Inflammatory macrophage treated with lipopolysaccharide for 1 hour (primary cell): ENCODE measurements at regions not wholly inside any gene's neighbourhood (a gene's known extent, or its start where the extent isn't known, plus 50 kb on each side); places are given as distances from the start of the nearest gene placed in this dataset.

Experiments used
- DNase-seq, 2 donors: peaks; one replicate each; pipeline ENCODE4 v3.0.0-alpha.2; 2020 to 2022

DNA sequence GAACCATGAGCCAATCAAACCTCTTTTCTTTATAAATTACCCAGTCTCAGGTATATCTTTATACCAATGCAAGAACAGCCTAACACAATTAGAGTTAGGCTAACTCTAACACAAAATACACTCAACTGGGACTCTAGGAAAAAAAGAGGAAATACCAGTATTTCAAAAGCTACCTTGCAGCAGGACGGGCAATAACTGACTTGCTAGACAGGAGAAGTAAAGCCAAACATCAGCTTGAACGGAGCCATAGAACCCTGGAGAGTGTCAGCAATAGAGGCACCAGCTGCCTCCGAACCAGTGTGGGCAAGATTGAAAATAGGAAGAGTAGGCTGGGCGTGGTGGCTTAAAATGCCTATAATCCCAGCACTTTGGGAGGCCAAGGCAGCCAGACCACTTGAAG, 162.0 kb upstream of the SOX4 start:
- peak; percentile 21 to 30 for DNase-seq

DNA sequence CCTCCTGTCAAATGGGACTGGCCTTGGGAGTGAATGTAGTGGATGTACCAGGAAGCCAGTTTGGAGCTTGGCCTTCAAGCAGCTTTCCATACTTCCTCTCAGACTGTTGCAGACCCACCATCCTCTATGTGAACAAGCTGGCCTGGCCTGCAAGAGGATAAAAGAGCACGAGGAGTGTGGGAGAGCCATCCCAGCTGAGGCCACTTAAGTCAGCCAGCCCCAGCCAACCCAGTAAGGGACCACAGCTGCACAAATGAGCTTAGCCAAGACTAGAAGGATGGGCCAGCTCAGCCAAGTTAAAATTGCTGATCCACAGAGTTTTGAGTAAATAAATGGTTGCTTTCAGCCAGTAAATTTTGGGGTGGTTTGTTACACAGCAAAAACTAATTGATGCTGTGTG, 156.9 kb upstream of the SOX4 start:
- no peak for DNase-seq

DNA sequence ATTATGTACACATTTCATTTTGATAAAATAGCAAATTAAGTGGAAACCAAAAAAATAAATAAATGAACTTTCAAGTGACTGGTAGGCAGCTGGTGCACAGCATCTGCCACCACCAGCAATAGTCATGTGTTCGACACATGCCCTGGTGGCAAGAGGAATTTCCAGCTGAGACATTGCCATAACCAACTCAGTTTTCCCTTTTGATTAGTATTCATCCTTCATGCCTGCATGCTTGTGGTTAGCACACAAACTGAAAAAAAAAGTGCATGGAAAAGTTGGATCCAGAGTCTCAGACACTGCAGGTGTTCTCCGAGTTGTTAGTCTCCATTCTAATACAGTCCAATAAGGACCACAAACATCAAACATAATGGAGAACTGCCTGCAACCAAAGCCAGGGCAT, 156.0 kb upstream of the SOX4 start:
- peak in 1 of 2 donors; percentile 5 for DNase-seq

DNA sequence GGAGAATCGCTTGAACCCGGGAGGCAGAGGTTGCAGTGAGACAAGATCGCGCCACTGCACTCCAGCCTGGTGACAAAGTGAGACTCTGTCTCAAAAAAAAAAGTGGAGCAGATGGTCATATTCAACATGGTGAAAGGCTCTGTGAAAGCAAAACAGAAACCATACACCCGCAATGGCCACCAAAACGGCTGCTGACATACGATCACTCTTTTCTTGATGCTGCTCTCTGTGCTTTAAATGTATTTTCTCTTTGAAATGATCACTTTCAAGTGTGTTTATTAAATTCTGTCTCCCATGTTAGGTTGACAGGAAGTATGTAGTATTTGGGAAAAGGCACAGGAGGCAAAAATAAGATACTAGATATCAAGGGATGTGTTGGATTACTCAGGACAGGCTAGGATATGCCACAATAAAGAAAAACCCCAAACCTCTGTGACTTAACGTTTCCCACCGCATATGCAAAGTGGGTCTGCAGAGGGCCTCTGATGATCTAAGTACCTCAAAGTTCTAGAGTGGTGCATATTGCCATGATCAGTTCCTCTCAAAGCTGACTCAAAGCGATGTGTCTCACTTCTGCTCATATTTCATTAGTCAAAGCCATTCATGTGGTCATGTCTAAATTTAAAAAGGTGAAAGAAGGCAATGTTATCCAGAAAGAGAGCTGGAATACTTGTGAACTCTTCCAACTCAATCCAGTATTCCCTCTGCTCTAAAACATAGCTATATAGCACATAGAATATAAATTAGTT, 155.1 kb upstream of the SOX4 start:
- peak; percentile 54 to 76 for DNase-seq

DNA sequence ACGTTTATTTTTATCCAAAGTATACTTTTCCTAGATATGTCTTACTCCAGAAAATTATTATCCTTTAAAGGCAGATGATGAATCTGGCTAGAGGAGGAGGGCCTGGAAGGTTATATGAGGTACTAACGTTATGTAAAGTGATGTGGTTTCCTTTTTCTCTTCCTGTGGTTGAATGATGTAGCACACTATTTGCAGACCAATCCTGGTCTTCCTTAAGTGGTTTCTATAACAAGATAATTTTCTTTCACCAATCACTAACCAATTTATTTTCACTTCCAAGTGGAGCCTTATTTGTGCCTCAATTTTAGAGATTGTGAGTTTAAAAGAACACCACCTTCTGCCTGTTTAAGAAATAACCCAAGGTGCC, 154.6 kb upstream of the SOX4 start:
- DNase-seq: peak in 1 of 2 donors; percentile 21

DNA sequence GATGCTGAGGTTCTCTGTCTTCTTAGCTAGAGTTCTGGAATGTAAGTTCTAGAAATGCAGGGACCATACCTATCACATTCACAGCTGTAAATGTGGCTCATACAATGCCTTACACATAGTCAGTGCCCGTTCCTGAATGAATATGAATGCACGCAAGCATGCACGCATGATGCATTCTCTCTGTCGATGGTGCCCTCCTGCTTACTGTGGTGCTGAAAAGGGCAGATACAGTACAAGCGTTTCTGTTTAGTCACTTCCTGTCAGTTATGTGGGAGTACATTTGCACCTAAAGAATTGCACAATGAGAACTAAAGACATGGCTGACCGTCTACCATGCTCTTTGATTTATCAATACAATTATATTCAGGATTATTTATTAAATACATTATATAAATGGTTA, 152.2 kb upstream of the SOX4 start:
- DNase-seq: peak in 1 of 2 donors; percentile 7

DNA sequence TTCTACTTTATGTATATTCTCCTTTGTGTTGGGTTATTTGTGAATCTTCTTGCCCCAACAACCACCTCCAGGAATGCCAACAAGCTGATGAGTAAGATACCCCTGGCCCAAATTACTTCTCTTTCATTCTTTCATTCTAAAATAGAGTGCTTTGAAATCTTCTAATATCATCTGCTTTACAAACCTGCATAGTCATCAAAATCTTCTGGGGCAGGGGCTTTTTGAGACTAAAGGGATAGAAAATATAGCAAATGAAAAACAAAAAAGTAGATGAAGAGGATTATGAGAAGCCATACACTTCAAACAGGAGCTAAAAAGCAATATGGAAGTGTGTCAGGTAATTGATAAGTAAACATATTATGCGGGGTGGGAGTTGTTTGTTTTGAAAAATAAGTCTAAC, 150.7 kb upstream of the SOX4 start:
- no peak for DNase-seq

DNA sequence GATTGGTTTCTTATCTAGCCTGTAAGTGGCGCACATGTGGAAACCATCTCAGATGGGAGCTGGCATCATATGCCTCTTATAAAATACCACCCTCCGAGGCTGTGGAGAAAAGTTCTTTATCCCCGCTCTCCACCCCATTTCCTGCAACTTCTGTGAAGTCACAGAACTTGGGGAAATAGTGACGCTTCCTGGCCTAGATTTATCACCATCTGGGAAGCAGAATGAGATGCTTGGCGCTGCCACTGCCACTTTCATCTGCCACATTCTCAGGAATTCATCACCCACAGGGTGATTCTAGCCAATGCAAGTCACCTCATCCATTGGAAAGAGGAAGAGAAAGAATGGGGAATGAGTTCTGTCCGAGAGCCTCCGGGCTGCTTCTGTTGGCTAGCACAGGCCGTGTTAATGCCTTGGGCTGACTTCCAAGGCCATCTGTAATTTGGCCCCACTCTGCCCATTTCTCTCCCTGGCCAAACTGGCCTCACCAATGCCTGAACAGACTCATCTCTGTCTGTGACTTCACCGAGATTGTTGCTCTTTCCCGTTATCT, 148.8 kb upstream of the SOX4 start:
- DNase-seq: no peak

DNA sequence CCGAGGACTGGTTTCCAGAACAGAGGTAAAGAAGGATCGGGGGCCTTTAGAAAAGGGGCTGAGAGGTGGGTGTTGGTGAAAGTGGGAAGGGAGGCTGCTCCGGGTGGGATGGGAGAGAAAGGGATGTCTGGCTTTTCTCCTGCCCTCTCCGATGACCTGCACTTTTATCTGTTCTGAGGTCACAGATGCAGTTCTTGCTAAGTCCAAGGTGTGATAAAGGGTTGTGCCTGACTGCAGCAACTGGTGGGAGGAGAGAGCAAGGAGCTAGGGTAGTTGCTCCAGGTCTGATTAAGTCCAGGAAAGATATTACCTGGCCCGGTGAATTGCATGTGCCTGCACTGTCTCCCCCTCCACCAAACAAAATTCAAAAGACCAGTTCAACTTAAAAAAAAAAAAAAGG, 145.6 kb upstream of the SOX4 start:
- DNase-seq: no peak

DNA sequence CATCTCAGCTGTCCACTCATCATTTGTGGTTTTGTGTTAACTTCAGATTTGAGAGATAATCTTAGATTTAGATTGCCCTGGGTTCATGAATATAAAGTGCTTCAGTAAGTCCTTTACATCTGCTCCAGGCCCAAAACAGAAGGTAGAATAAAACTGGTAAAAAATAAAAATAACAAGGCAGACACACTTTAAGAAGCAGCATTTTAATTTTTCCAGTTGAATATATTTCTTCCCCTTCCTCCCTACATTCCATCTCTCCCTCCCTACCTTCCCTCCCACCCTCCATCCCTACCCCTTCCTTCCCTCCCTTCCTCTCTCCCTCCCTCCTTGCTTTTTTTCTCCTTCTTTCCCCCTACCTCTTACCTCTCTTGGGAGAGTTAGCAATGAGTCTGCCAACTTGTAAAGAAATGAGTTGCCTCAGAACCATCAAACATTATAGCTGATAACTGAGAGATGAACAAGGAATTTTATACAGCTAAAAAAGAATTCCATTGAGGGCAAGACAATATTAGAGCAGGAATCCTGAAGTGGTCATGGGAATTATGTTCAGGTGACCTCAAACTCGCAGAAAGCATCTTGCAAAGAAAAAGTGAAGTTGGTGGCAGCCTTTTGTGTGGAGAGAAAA, 145.0 kb upstream of the SOX4 start:
- no peak for DNase-seq

DNA sequence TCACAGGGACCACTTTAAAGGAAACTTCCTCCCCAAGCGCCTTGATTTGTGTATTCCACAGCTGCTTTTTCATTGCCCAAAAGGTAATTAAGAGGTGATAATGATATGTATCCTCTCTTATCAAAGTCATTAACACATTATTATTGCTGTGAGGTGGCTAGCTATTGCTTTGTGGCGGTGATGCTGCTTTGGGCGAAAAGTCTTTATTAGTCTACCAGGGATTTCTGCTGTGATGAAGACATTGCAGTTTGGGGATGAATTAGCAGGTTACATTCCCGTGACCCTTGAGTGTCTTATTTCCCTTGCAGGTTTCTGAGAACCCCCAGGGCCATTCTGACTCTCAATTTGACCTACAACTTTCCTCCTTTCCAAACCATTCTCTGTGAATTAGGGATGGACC, 143.4 kb upstream of the SOX4 start:
- no peak for DNase-seq

DNA sequence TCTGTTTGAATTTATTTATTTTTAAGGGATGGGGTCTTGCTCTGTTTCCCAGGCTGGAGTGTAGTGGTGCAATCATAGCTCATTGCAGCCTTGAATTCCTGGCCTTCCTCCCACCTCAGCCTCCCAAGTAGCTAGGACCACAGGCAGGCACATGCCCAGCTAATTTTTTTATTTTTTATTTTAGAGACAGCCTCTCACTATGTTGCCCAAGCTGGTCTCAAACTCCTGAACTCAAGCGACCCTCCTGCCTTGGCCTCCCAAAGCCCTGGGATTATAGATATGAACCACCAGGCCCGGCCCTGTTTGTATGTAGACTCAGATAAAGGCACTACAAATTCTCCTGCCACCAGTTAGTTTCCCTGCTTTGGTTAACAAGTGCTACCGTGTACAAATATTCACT, 142.9 kb upstream of the SOX4 start:
- no peak for DNase-seq

DNA sequence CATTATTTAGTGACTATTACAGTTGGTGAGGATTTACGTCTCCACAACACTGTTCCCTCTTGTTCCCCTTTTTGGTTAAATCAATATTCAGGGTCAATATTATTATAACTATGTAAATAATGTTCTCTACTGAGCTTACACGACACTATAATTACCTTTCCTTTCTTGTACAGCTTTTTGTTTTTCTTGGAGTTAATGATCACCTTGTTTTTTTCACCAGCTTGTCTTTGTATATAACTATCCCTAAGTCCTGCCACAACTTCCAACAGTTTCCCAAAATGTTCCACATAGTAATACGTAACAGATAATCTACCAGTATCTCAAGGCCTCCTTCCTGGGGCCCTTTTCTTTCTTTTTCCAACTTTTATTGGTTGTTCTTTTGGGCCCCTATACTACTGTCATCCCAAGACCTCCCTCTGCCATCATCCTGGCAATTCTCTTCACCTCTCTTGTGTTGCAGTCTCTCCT, 142.0 kb upstream of the SOX4 start:
- DNase-seq: no peak

DNA sequence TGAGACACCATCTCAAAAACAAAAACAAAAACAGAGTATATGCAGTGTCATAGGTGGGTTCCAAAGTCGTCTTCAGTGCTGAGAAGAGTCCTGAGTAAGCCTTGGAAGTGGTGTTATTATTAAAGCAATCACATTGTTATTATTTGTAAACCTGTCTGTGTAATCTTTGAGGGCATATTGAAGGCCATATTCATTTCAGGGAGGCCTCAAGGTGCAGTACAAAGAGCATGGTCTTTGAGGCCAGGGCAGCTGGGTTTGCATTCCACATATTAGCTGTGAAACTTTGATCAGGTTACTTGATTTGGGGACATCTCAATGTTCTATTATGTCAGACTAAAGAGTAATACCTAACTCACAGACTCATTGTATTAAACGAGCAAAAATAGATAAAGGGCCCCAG, 139.3 kb upstream of the SOX4 start:
- no peak for DNase-seq

DNA sequence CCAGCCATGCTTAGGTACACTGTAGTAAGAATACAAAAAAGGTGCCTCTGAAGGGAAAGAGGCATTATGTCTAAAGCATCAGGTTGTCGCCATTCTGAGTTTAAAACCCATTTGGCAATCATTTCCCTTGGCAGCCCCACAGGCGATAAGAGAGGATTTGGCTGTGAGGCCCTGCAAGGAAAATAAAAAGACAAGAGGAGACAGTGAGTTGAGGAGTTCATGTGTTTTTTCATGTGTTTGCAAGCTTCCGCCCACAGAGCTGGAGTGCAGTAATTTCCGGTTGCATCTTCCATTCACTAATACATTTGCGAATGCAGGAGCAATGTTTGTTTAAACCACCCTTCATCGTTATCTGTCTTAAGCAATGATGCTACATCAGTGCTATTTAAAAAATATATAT, 138.5 kb upstream of the SOX4 start:
- no peak for DNase-seq

DNA sequence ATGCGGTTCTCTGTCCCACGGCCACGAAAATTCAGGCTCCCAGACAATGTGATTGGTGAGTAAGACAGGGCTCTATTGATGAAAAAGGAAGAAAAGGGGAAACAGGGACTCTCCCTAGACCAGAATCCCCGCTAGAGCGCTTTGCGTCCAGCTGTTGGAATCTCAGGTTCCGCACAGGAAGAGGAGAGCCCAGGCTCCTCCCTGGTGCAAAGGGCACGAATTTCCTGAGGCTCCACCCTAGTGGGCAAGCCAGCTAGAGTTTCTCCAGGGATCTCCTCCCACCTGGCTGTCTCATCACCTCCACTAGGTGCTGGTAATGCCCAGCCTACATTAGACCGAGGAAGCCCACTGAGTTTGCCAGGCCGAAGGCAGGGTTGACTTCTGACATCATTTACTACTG, 135.9 kb upstream of the SOX4 start:
- DNase-seq: no peak

DNA sequence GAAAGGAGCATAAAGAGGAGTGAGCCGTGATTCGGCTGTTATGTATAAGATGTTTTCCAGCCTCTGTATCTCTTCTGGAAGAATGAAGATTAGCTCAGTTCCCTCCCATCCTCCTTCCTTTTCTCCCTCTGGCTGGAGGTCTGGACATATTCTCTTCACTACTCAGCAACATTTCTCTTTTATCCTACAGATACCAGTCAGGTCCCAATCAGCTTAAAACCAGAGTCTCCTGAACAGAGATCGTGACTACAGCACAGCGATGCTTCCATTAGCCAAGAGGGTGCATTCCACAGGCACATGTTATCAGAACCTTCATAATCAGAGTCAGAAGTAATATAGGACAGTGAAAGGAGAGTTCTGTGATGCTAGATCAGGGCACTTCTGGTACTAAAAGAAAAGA, 133.9 kb upstream of the SOX4 start:
- no peak for DNase-seq

DNA sequence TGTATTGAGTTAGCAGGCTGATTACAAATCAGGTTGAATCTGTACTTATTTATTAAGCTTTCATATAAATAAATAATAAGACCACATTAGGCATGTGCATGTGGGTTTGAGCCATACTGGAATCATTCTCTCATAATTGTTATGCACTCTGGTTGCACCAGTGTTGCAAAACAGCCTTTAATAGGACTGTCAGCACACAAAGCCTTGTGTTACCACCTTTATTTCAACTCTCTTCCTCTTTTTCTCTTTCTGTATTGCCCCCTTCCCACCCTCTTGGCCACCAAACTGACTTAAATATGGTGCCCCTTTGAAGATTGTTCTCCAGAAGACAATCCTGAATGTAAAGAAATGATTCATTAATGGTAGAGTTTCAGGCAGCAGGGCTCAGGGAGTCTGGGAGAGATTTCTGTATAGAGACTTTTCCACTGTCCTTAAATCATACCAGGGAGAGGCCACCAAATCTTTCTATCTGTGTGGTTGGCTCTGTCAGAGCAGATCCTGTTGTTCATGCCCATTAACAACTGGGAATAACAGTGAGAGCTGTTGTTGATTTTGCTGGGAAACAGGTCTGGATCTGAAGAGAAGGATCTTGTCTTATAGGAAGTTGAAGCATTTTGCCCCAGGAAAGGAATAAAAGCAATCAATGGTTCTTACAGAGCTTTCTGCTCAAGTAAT, 131.6 kb upstream of the SOX4 start:
- DNase-seq: no peak

DNA sequence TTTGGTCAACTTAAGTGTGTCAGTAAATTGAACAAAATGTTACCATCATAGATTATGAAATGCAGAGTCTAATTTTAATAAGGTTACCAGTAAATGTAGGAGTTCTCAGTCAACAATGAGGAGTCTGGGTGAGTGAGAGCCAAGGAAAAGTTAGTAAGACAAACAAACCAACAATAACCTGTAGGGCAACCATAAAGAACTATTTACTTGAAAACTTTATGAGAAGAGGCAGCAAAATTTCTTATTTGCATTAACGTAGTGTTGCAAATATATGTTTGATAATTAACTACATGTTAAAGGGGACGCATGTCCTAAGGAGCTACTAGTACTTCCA, 131.1 kb upstream of the SOX4 start:
- no peak for DNase-seq

DNA sequence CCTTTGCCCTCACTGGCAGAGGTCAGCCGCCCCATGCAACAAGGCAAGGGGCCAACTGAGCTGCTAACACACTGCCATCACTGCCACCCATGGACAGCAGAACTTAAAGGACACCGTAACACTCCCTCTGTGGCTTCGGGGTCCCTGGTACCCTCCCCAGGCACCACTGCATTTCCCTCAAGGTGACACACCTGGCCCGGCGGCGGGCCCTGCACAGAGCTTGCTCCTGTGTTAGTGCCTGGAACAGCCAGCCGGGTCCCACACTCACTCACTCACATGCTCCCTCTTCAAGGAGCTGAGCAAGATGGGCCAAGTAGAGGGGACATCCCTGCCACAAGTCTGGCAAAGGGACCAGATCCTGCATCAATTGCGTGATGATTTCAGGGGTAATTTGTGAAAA, 126.5 kb upstream of the SOX4 start:
- no peak for DNase-seq

DNA sequence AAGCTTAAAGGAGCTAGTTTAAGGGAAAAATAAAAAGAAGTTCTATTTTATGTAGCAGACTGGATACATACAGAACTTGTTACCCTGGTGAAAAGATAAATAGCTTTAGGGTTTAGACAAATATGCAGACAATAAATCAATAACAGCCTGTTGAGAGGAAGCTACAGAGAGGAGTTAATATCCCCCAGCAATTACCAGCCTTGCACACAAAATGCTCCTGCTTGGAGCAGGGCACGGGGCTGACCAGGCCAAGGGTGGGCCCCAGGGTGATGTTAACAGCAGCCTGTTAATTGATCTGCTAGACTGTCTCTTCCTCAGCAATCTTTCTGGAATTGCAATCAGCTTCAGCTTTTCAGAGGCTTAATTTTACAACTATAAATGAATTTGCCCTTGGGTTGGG, 125.1 kb upstream of the SOX4 start:
- no peak for DNase-seq

DNA sequence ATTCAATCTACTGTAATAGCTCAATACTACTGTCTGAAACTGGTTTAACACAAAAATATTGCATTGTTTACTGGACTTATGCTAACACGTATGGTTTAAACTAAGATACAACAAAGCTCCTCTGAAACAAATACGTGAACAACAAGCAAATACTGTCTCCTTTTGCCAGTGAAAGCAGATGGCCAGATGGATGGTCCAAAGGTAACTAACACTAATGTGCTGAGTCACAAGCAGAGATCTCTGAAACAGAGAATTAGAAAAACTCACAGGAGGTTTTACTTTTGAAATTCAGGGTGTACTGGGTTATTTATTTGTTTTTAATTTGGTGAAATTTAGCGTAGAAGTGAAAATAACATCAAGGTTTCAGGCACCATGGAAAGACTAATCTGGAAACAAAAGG, 124.3 kb upstream of the SOX4 start:
- no peak for DNase-seq

DNA sequence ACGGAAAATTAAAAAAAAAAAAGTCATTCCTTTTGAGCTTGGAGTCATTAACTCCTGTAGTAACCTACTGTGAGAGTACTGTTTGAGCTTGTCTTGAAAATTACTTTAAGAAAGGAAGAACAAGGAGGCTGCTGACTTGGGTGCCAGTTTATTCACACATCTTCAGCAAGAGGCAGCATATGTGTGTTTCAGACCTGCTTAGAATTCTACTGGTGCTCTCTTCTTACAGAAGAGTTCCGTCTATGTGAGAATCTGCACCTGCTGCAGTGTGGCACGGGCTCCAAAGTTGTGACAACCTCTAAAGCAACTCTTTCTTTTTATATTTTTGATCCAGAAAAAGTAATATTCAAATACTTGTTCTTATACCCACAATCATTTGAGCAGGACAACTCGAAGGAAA, 117.4 kb upstream of the SOX4 start:
- no peak for DNase-seq

DNA sequence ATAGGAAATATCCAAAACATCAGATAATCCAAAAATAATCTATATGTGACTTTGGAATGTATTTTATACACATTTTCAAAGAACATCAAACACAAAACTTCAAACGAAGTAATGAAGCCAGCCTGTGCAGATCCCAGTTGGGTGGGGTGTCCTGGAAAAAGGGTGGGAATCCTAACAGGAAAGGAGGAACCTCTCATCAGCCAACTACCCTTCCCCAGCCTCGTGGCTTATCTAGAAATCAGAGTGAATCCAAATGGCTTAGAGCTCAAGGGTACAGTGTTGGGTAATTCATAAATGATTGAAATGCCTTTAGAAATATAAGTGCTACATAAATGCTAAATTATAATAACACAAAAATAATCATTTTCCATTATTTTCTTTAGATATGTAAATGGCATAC, 115.1 kb upstream of the SOX4 start:
- no peak for DNase-seq
